ENCODE measurements at regions not wholly inside any gene's neighbourhood (a gene's known extent, or its start where the extent isn't known, plus 50 kb on each side); places are given as distances from the start of the nearest gene placed in this dataset.

DNA sequence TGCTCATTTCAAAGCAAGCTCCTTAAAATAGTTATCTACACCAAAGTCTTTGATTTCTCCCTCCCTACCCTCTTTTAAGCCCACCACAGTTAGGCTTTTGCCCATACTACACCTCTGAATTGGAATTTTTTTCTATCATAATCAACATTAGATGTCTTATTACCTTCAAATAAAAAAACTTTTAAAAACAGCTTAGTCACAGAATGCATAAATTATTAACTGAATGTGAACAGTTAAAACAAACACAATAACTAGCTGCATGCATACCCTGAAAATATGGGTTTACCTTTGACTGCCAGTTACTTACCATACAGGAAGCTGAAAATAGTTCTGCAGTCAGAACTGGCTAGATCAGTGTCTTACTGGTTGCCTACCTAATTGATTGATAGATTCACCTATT lies 210.9 kb downstream of the TGFB2 start:
- no peak overlapping the region for H3K4me3 ChIP-seq (ENCODE audit: low read length in 2 of 2)
- H3K4ac ChIP-seq (ENCODE audit: low read length): no peak overlapping the region
- no peak for DNase-seq (ENCODE audit: low spot score)
- H3K4me1 ChIP-seq (ENCODE audit: control insufficient read depth in 2 of 2, insufficient read depth in 1 of 2, low read depth in 1 of 2, low read length in 2 of 2): peaks cover 3 to 8% of the 10 kb centered on the region in 2 donors
- no peak overlapping the region for H3K23ac ChIP-seq (ENCODE audit: low read depth, low read length, poor library complexity)
- H3K36me3 ChIP-seq (replicated peaks in 1 of 2; ENCODE audit: control insufficient read depth in 2 of 2, insufficient read depth in 2 of 2, low read length in 2 of 2): no peaks in the 10 kb centered on the region
- no peak overlapping the region for H3K9ac ChIP-seq (ENCODE audit: low read depth, low read length, poor library complexity)
- no peak overlapping the region for H3K18ac ChIP-seq (ENCODE audit: low read length)
- no peak overlapping the region for H2BK12ac ChIP-seq (ENCODE audit: low read length)
- H2AK5ac ChIP-seq (ENCODE audit: low read depth, low read length): no peak overlapping the region
- no peak overlapping the region for H2BK5ac ChIP-seq (ENCODE audit: low read length)
- no peak overlapping the region for H4K91ac ChIP-seq (ENCODE audit: low read depth, low read length, poor library complexity)
- H2BK120ac ChIP-seq (ENCODE audit: low read depth, low read length): no peak overlapping the region
- H4K8ac ChIP-seq (ENCODE audit: low read depth, low read length): no peak overlapping the region
- no peaks in the 10 kb centered on the region for H3K79me1 ChIP-seq (ENCODE audit: low read depth, low read length)
- H2AFZ ChIP-seq (ENCODE audit: low read length): no peak overlapping the region
- H3K27ac ChIP-seq (replicated peaks; ENCODE audit: low read length): no peak overlapping the region
- H3K9me3 ChIP-seq (replicated peaks in 1 of 2; ENCODE audit: control insufficient read depth in 2 of 2, insufficient read depth in 1 of 2, low read depth in 1 of 2, low read length in 2 of 2): no peaks in the 10 kb centered on the region
- no peaks in the 10 kb centered on the region for H3K27me3 ChIP-seq (ENCODE audit: control insufficient read depth in 3 of 3, insufficient read depth in 3 of 3, low read depth in 1 of 3, low read length in 3 of 3)
- H2BK15ac ChIP-seq (ENCODE audit: low read length): no peak overlapping the region
- H3K14ac ChIP-seq (ENCODE audit: low read length): no peak overlapping the region
- no peak overlapping the region for H3K4me2 ChIP-seq (ENCODE audit: insufficient read depth, low read length, poor library complexity, severe bottlenecking)

DNA sequence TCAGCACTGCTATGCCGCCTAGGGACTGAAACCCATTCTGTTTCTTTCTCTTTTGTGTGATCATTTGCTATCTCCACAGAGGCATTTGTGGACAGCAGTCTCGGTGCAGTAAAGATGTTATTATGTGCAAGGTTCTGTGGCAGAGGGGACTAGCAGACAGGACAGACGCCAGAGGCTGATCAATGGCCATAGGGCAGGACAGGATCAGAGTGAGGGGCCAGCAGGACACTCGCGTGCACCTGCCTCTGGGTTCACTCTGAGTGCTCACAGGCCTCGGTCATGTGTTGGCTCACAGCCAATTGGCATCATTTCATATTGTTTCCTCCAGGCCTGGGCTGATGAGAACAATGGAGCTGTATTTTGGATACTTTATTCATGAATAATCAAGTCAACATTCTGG lies 212.6 kb downstream of the TGFB2 start:
- Histone ChIP-seq H2AFZ (ENCODE audit: low read length) (peak overlapping the region; percentile 81), H3K27me3 (ENCODE audit: control insufficient read depth in 3 of 3, insufficient read depth in 3 of 3, low read depth in 1 of 3, low read length in 3 of 3) (no peaks in the 10 kb centered on the region), H3K36me3 (replicated peaks in 1 of 2; ENCODE audit: control insufficient read depth in 2 of 2, insufficient read depth in 2 of 2, low read length in 2 of 2) (no peaks in the 10 kb centered on the region), H3K9me3 (replicated peaks in 1 of 2; ENCODE audit: control insufficient read depth in 2 of 2, insufficient read depth in 1 of 2, low read depth in 1 of 2, low read length in 2 of 2) (no peaks in the 10 kb centered on the region), H4K8ac (ENCODE audit: low read depth, low read length) (no peak overlapping the region), H3K4me2 (ENCODE audit: insufficient read depth, low read length, poor library complexity, severe bottlenecking) (no peak overlapping the region), H3K4ac (ENCODE audit: low read length) (no peak overlapping the region), H2BK12ac (ENCODE audit: low read length) (no peak overlapping the region), H3K4me1 (ENCODE audit: control insufficient read depth in 2 of 2, insufficient read depth in 1 of 2, low read depth in 1 of 2, low read length in 2 of 2) (peaks cover 3 to 8% of the 10 kb centered on the region in 2 donors), H3K27ac (replicated peaks; ENCODE audit: low read length) (no peak overlapping the region), H3K79me1 (ENCODE audit: low read depth, low read length) (no peaks in the 10 kb centered on the region), H3K14ac (ENCODE audit: low read length) (no peak overlapping the region), H3K4me3 (ENCODE audit: low read length in 2 of 2) (no peak overlapping the region), H3K23ac (ENCODE audit: low read depth, low read length, poor library complexity) (no peak overlapping the region), H3K18ac (ENCODE audit: low read length) (peak overlapping the region; percentile 24), H2BK5ac (ENCODE audit: low read length) (no peak overlapping the region), H2BK120ac (ENCODE audit: low read depth, low read length) (no peak overlapping the region), H3K9ac (ENCODE audit: low read depth, low read length, poor library complexity) (no peak overlapping the region), H4K91ac (ENCODE audit: low read depth, low read length, poor library complexity) (no peak overlapping the region), H2AK5ac (ENCODE audit: low read depth, low read length) (no peak overlapping the region), H2BK15ac (ENCODE audit: low read length) (no peak overlapping the region)
- no peak for DNase-seq (ENCODE audit: low spot score)
- no CpG with 5 or more reads among the region's 6 CpGs for WGBS, 2 donors (ENCODE audit: extremely low coverage in 2 of 2, insufficient read length in 2 of 2, insufficient replicate concordance in 1 of 2)

DNA sequence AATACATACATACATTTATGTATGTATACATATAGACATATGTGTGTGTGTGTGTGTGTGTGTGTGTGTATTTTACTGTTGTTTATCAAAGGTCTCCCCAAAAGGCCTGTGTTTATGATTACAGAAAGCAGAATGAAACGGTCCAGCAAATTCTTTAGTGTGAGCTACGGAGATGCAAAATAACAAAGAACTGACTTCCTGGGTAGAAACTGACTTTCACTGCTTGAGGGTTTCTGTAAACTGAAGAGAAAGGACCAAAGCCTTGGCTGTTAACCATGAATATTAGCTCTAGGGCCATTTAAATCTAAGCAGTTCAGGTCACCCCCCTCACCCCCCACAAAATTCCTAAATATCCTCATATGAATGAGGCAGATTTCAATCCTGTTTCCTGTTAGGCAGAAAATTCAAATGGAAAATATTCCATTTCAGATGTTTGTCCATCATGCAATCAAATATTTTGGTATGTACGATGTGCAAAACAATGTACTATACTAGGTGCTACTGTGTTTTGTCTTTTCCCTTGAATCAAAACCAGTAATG lies 213.2 kb downstream of the TGFB2 start:
- H3K79me1 ChIP-seq (ENCODE audit: low read depth, low read length): no peaks in the 10 kb centered on the region
- H3K9ac ChIP-seq (ENCODE audit: low read depth, low read length, poor library complexity): no peak overlapping the region
- H2AFZ ChIP-seq (ENCODE audit: low read length): peak overlapping the region; percentile 67
- no peak for DNase-seq (ENCODE audit: low spot score)
- no peak overlapping the region for H3K4me3 ChIP-seq (ENCODE audit: low read length in 2 of 2)
- no peak overlapping the region for H2AK5ac ChIP-seq (ENCODE audit: low read depth, low read length)
- H3K9me3 ChIP-seq (replicated peaks in 1 of 2; ENCODE audit: control insufficient read depth in 2 of 2, insufficient read depth in 1 of 2, low read depth in 1 of 2, low read length in 2 of 2): no peaks in the 10 kb centered on the region
- H3K36me3 ChIP-seq (replicated peaks in 1 of 2; ENCODE audit: control insufficient read depth in 2 of 2, insufficient read depth in 2 of 2, low read length in 2 of 2): no peaks in the 10 kb centered on the region
- no peak overlapping the region for H3K23ac ChIP-seq (ENCODE audit: low read depth, low read length, poor library complexity)
- H3K18ac ChIP-seq (ENCODE audit: low read length): no peak overlapping the region
- no peak overlapping the region for H4K91ac ChIP-seq (ENCODE audit: low read depth, low read length, poor library complexity)
- H3K4ac ChIP-seq (ENCODE audit: low read length): no peak overlapping the region
- WGBS, 2 donors (ENCODE audit: extremely low coverage in 2 of 2, insufficient read length in 2 of 2, insufficient replicate concordance in 1 of 2): no CpG with 5 or more reads among the region's 3 CpGs
- H3K14ac ChIP-seq (ENCODE audit: low read length): no peak overlapping the region
- no peak overlapping the region for H2BK5ac ChIP-seq (ENCODE audit: low read length)
- H2BK120ac ChIP-seq (ENCODE audit: low read depth, low read length): no peak overlapping the region
- H3K27ac ChIP-seq (replicated peaks; ENCODE audit: low read length): no peak overlapping the region
- no peak overlapping the region for H2BK15ac ChIP-seq (ENCODE audit: low read length)
- no peak overlapping the region for H2BK12ac ChIP-seq (ENCODE audit: low read length)
- no peak overlapping the region for H3K4me2 ChIP-seq (ENCODE audit: insufficient read depth, low read length, poor library complexity, severe bottlenecking)
- H4K8ac ChIP-seq (ENCODE audit: low read depth, low read length): no peak overlapping the region
- no peaks in the 10 kb centered on the region for H3K27me3 ChIP-seq (ENCODE audit: control insufficient read depth in 3 of 3, insufficient read depth in 3 of 3, low read depth in 1 of 3, low read length in 3 of 3)
- peaks cover 3 to 8% of the 10 kb centered on the region in 2 donors for H3K4me1 ChIP-seq (ENCODE audit: control insufficient read depth in 2 of 2, insufficient read depth in 1 of 2, low read depth in 1 of 2, low read length in 2 of 2)

DNA sequence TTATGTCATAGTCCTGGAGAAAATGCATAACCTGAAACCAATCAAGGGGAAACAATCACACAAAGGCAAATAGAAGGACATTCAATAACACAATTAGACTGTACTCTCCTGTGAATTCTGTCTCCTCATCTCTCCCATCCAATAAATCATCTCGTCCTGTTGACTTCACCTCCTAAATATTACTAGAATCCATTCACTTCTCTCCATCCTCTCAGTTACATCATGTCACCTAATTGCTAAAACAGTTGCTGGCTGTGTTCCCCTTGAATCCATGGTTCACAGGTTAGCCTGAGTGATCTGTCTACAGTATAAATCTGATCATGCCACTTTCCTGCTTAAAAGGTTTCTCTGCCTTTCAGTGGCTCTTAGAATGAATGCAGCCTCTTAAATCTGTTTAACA lies 220.2 kb downstream of the TGFB2 start:
- Histone ChIP-seq H3K4ac (ENCODE audit: low read length) (no peak overlapping the region), H3K79me1 (ENCODE audit: low read depth, low read length) (no peaks in the 10 kb centered on the region), H2BK15ac (ENCODE audit: low read length) (no peak overlapping the region), H3K9ac (ENCODE audit: low read depth, low read length, poor library complexity) (no peak overlapping the region), H3K27ac (replicated peaks; ENCODE audit: low read length) (no peak overlapping the region), H3K27me3 (ENCODE audit: control insufficient read depth in 3 of 3, insufficient read depth in 3 of 3, low read depth in 1 of 3, low read length in 3 of 3) (no peaks in the 10 kb centered on the region), H3K14ac (ENCODE audit: low read length) (no peak overlapping the region), H4K8ac (ENCODE audit: low read depth, low read length) (no peak overlapping the region), H2AFZ (ENCODE audit: low read length) (no peak overlapping the region), H2BK120ac (ENCODE audit: low read depth, low read length) (no peak overlapping the region), H3K9me3 (replicated peaks in 1 of 2; ENCODE audit: control insufficient read depth in 2 of 2, insufficient read depth in 1 of 2, low read depth in 1 of 2, low read length in 2 of 2) (no peaks in the 10 kb centered on the region), H4K91ac (ENCODE audit: low read depth, low read length, poor library complexity) (no peak overlapping the region), H2BK12ac (ENCODE audit: low read length) (no peak overlapping the region), H3K36me3 (replicated peaks in 1 of 2; ENCODE audit: control insufficient read depth in 2 of 2, insufficient read depth in 2 of 2, low read length in 2 of 2) (peaks cover 0 to 1% of the 10 kb centered on the region in 2 donors), H3K4me1 (ENCODE audit: control insufficient read depth in 2 of 2, insufficient read depth in 1 of 2, low read depth in 1 of 2, low read length in 2 of 2) (no peaks in the 10 kb centered on the region), H3K18ac (ENCODE audit: low read length) (no peak overlapping the region), H3K23ac (ENCODE audit: low read depth, low read length, poor library complexity) (no peak overlapping the region), H3K4me3 (ENCODE audit: low read length in 2 of 2) (no peak overlapping the region), H3K4me2 (ENCODE audit: insufficient read depth, low read length, poor library complexity, severe bottlenecking) (no peak overlapping the region), H2BK5ac (ENCODE audit: low read length) (no peak overlapping the region), H2AK5ac (ENCODE audit: low read depth, low read length) (no peak overlapping the region)
- WGBS, 2 donors (ENCODE audit: extremely low coverage in 2 of 2, insufficient read length in 2 of 2, insufficient replicate concordance in 1 of 2): 100% methylated on average over 1 of the region's 1 CpG; no CpG with 5 or more reads in 1 of the 2 donors
- no peak for DNase-seq (ENCODE audit: low spot score)
